K562 (cell line): ENCODE measurements at regions not wholly inside any gene's neighbourhood (a gene's known extent, or its start where the extent isn't known, plus 50 kb on each side); places are given as distances from the start of the nearest gene placed in this dataset.

Experiments used
- ATAC-seq: fragments of 200-7000 bp; cut with Tn5 transposase; 3 replicates; pipeline ENCODE4 v1.9.1; 2020; ENCODE audit warnings: moderate library complexity
- BruUV-seq: library from RNA; stranded (reverse); fragments of 400-500 nt; replicated peaks from 2 replicates; lab custom pipeline; 2021; lab: Mats Ljungman, UMichigan
- CTCF ChIA-PET: fragments of 300-600 bp; formaldehyde crosslinking; extraction: SDS; loops from one replicate; lab custom pipeline; 2021; ENCODE audit warnings: low intra/inter-chr PET ratio; lab: Yijun Ruan, JAX
- POLR2A ChIA-PET: fragments of 300-600, 350-650 bp; sonication (Branson Sonifier 250); formaldehyde crosslinking; extraction: SDS; loops from one replicate; lab custom pipeline; 2021; ENCODE audit warnings: antibody characterized with exemption, inconsistent platforms; lab: Yijun Ruan, JAX
- DNase-seq, 4 experiments: peaks; one replicate each; pipeline versions ENCODE4 v3.0.0 to v3.0.0-alpha.2; 2011 to 2018; ENCODE audit warnings: low spot score in 3 of 4, mixed read lengths in 3 of 4; ENCODE audit errors: extremely low read depth in 1 of 4
- FAIRE-seq: peaks from 2 replicates; lab custom pipeline; 2011; peaks lifted over from hg19 to GRCh38; lab: Jason Lieb, UNC
- H2AFZ ChIP-seq: 2 replicates; pipeline ENCODE4 v1.6.0; 2011; ENCODE audit warnings: low read depth, low read length, control low read depth, inconsistent platforms
- H3K27ac ChIP-seq: fragments of 200-600 bp; 3 replicates; pipeline ENCODE4 v1.8.0; 2011; ENCODE audit warnings: low read depth, mild to moderate bottlenecking, control low read depth, inconsistent platforms, low read length, moderate library complexity, mixed read lengths; ENCODE audit errors: extremely low read depth
- H3K27me3 ChIP-seq, 2 experiments: fragments of 300-600 bp in 1 of 2; 2 replicates in 1 of 2; 3 replicates in 1 of 2; pipeline versions ENCODE4 v1.6.0 to v1.8.0; 2011; ENCODE audit warnings: inconsistent platforms in 2 of 2, low read length in 2 of 2, mild to moderate bottlenecking in 1 of 2, mixed read lengths in 1 of 2, moderate library complexity in 1 of 2; ENCODE audit not compliant: control insufficient read depth in 2 of 2, insufficient read depth in 2 of 2
- H3K36me3 ChIP-seq: fragments of 300-600 bp; 3 replicates; pipeline ENCODE4 v1.8.0; 2011; ENCODE audit warnings: mild to moderate bottlenecking, low read length, inconsistent platforms; ENCODE audit not compliant: control insufficient read depth, insufficient read depth
- H3K4me1 ChIP-seq, 2 experiments: fragments of 200-600 bp in 1 of 2; replicated peaks in 1 of 2; 2 replicates in 1 of 2; 3 replicates in 1 of 2; pipeline versions ENCODE4 v1.5.1 to v1.8.0; 2011; ENCODE audit warnings: inconsistent platforms in 2 of 2, low read length in 2 of 2, mild to moderate bottlenecking in 1 of 2, mixed read lengths in 1 of 2, moderate library complexity in 1 of 2; ENCODE audit not compliant: control insufficient read depth in 2 of 2, insufficient read depth in 2 of 2
- H3K4me2 ChIP-seq: 2 replicates; pipeline ENCODE4 v1.6.1; 2011; ENCODE audit warnings: low read length, control low read depth, inconsistent platforms, mixed read lengths; ENCODE audit not compliant: insufficient read depth
- H3K4me3 ChIP-seq: fragments of 200-600 bp; sonication (generic), shearing (Covaris generic); 2 replicates; pipeline ENCODE4 v1.5.1; 2016; ENCODE audit warnings: control low read depth, inconsistent platforms
- H3K79me2 ChIP-seq: fragments of 200-600 bp; 3 replicates; pipeline ENCODE4 v1.8.0; 2011; ENCODE audit warnings: low read length, inconsistent platforms; ENCODE audit not compliant: control insufficient read depth, insufficient read depth
- H3K9ac ChIP-seq, 2 experiments: 2 replicates each; pipeline versions ENCODE4 v1.6.0 to v1.6.1; 2011; ENCODE audit warnings: low read depth in 2 of 2, low read length in 2 of 2, control low read depth in 1 of 2, inconsistent platforms in 1 of 2, mild to moderate bottlenecking in 1 of 2, mixed read lengths in 1 of 2; ENCODE audit not compliant: insufficient read depth in 1 of 2
- H3K9me1 ChIP-seq: one replicate; pipeline ENCODE4 v1.6.0; 2011; ENCODE audit warnings: inconsistent platforms, mild to moderate bottlenecking, low read length, moderate library complexity; ENCODE audit not compliant: control insufficient read depth, insufficient read depth
- H3K9me3 ChIP-seq: replicated peaks from 2 replicates; pipeline ENCODE4 v1.5.1; 2011; ENCODE audit warnings: low read depth, low read length, inconsistent platforms; ENCODE audit not compliant: control insufficient read depth, insufficient read depth
- H4K20me1 ChIP-seq: replicated peaks from 2 replicates; pipeline ENCODE4 v1.6.1; 2011; ENCODE audit warnings: low read length, inconsistent platforms, mixed read lengths; ENCODE audit not compliant: control insufficient read depth, insufficient read depth
- ARNT ChIP-seq, 2 experiments: fragments of 450-650 bp; IDR thresholded peaks; 2 replicates each; pipeline ENCODE4 v1.6.1; 2016; ENCODE audit warnings: mild to moderate bottlenecking in 1 of 2
- COPS2 ChIP-seq: fragments of 450-650 bp; conservative IDR thresholded peaks from 2 replicates; pipeline ENCODE4 v1.6.1; 2016; ENCODE audit warnings: mild to moderate bottlenecking, moderate library complexity
- NELFE ChIP-seq: IDR thresholded peaks from 2 replicates; pipeline ENCODE4 v1.6.1; 2011; ENCODE audit warnings: mild to moderate bottlenecking; ENCODE audit not compliant: insufficient read depth, insufficient read length
- RBM14 ChIP-seq: fragments of 200-400 bp; formaldehyde crosslinking; IDR thresholded peaks from 2 replicates; pipeline ENCODE4 v1.6.1; 2018; ENCODE audit warnings: low read depth, mild to moderate bottlenecking, low read length, moderate library complexity, borderline replicate concordance; ENCODE audit not compliant: insufficient read depth
- SMARCA5 ChIP-seq: fragments of 450-650 bp; IDR thresholded peaks from 2 replicates; pipeline ENCODE4 v1.6.1; 2016
- SMARCC2 ChIP-seq: fragments of 450-650 bp; IDR thresholded peaks from 2 replicates; pipeline ENCODE4 v1.6.1; 2017; ENCODE audit warnings: antibody characterized with exemption, moderate library complexity, mild to moderate bottlenecking, low read depth
- SREBF2 ChIP-seq: sonication (generic); formaldehyde crosslinking; IDR thresholded peaks from 2 replicates; pipeline ENCODE4 v1.4.0; 2020; ENCODE audit warnings: mild to moderate bottlenecking, missing genetic modification reagents
- YBX1 ChIP-seq: fragments of 450-650 bp; IDR thresholded peaks from 2 replicates; pipeline ENCODE4 v1.7.1; 2016; ENCODE audit warnings: mild to moderate bottlenecking
- ZNF165 ChIP-seq: fragments of 250-450 bp; sonication (Bioruptor Pico); IDR thresholded peaks from 2 replicates; pipeline ENCODE4 v1.4.0; 2020; ENCODE audit warnings: borderline replicate concordance
- ZNF785 ChIP-seq: fragments of 250-450 bp; sonication (Bioruptor Pico); IDR thresholded peaks from 2 replicates; pipeline ENCODE4 v1.4.0; 2020; ENCODE audit warnings: mild to moderate bottlenecking
- WGBS: fragments of 100-300 bp; shearing (Covaris generic); methylation state at CpG from one replicate; pipeline ENCODE4 v1.1.6; 2016; ENCODE audit warnings: low coverage, mixed read lengths; ENCODE audit not compliant: insufficient coverage; ENCODE audit errors: missing lambda C conversion rate; 5-methylcytosine and 5-hydroxymethylcytosine counted together
- in situ Hi-C: fragments of 300-500 bp; cut with MboI; formaldehyde crosslinking; loops from 4 replicates; pipeline ENCODE4 v1.15.0; 2018; ENCODE audit warnings: inconsistent platforms, mixed read lengths
- intact Hi-C: fragments of 100-400 bp; cut with micrococcal nuclease; formaldehyde crosslinking; loops from 2 replicates; pipeline ENCODE4 v1.14.2; 2022
- TF ChIP-seq, protein P1 (sequence below): fragments of 250-450 bp; sonication (Bioruptor Pico); IDR thresholded peaks from 2 replicates; pipeline ENCODE4 v1.5.0; 2021; ENCODE audit warnings: mild to moderate bottlenecking, moderate library complexity
- TF ChIP-seq, protein P2 (sequence below): fragments of 200-400 bp; formaldehyde crosslinking; IDR thresholded peaks from 2 replicates; pipeline ENCODE4 v1.6.1; 2017; ENCODE audit warnings: mild to moderate bottlenecking, low read depth, low read length, moderate library complexity

DNA sequence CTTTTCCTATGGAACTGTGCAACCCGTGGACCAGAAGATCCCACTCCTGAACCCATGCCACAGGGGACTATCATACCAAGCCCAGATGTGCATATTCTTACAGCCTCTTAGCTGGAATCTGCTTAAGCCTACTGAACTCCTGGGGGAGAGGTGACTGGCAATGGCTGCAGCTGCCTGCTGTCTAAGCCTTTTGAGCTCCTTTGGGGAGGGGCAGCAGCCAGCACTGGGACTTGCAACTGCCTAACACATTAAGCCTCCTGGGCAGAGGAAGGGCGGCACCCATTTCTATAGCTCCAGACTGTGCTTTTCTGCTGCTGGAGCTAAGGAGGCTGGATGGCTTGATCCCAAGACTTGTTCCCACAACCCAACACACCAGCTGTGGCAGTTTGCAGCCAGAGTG is 117.9 kb upstream of the VEGFC start:
- H3K27ac ChIP-seq = no peak overlapping the region
- POLR2A ChIA-PET = no interaction called here

DNA sequence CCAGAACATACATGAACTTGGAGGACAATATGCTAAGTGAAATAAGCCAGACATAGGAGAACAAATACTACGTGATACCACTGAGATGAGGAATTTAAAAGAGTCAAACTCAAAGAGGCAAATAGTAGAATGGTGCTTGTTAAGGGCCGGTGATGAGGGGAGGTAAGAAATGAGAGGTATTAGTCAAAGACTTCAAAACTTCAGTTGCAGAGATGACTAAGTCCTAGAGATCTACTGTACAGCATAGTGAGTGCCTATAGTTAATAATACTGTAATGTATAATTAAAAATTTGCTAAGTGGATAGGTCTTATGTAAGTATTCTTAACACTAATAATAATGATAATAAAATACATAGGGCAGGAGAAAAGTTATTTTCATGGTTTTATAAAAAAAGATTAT is 126.9 kb upstream of the VEGFC start:
- Histone ChIP-seq H3K9me1 (no peaks in the 10 kb centered on the region), H3K4me2 (no peak overlapping the region), H3K4me1 (no peaks in the 10 kb centered on the region), H3K9me3 (no peaks in the 10 kb centered on the region), H3K4me3 (no peak overlapping the region), H4K20me1 (no peaks in the 10 kb centered on the region), H3K27ac (no peak overlapping the region), H3K27me3 (no peaks in the 10 kb centered on the region), H3K79me2 (no peaks in the 10 kb centered on the region), H3K36me3 (no peaks in the 10 kb centered on the region), H3K9ac (no peak overlapping the region), H2AFZ (no peak overlapping the region)
- no peak for DNase-seq
- ChIA-PET CTCF (no interaction called here), POLR2A (no interaction called here)
- 5% methylated on average over 2 of the region's 2 CpGs for WGBS
- intact Hi-C loops (no loop called here), in situ Hi-C loops (no loop called here)
- no peak for ATAC-seq
- no TSS peak for BruUV-seq
- FAIRE-seq = no peak
- TF ChIP-seq NELFE (no peak), SMARCC2 (no peak), ZNF165 (no peak), RBM14 (no peak), SMARCA5 (no peak), SREBF2 (CRISPR knock-in tag) (no peak), YBX1 (no peak), ARNT (IDR thresholded peaks at IDR 0.05) (no peak), COPS2 (no peak)
- TF ChIP-seq, protein P1, sequence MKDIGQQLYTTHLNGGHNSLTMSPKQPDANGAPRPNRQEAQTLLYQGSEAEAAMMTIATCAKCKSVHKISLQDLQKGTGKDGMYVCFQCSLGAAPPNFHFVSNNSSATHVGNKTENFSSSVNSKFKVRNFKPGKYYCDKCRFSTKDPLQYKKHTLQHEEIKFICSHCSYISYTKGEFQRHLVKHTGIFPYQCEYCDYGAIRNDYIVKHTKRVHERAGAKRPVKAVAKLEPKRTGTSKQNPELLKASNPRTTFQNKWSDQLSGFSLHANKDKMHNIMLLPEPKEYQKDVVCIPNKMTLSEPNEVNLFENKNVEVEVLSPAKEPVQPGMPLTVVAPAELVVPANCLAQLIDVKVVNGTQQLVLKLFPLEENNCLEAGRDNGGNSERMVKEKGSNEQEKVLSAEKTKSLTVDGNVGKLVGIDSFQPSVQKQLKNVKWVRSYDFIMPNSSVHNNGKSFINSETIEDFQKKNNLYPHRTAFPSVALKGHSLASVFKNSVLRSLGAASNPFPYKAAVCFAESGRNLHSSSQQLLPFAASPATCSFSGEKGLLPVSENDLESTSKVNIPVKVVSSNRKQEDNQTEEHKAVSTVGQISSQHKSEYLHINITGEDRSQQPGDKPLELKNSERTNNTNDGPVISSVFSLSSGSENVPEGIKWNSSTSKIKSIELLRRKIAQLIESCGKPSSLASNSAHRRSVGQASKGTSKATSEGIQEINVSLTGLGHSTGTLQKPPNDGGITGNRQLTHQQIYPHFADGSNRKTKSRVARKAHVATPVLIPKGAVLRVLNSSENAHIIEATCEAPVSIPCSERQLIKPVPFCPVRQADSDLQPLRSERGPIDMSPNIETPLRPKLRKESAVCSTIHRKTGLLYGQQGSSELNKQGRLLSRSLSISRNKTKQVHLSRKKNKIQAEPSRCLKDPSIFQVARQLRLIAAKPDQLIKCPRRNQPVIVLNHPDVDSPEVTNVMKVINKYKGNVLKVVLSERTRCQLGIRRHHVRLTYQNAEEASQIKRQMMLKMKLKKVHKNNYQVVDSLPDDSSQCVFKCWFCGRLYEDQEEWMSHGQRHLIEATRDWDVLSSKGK (CRISPR knock-in tag) = no peak
- TF ChIP-seq, protein P2, sequence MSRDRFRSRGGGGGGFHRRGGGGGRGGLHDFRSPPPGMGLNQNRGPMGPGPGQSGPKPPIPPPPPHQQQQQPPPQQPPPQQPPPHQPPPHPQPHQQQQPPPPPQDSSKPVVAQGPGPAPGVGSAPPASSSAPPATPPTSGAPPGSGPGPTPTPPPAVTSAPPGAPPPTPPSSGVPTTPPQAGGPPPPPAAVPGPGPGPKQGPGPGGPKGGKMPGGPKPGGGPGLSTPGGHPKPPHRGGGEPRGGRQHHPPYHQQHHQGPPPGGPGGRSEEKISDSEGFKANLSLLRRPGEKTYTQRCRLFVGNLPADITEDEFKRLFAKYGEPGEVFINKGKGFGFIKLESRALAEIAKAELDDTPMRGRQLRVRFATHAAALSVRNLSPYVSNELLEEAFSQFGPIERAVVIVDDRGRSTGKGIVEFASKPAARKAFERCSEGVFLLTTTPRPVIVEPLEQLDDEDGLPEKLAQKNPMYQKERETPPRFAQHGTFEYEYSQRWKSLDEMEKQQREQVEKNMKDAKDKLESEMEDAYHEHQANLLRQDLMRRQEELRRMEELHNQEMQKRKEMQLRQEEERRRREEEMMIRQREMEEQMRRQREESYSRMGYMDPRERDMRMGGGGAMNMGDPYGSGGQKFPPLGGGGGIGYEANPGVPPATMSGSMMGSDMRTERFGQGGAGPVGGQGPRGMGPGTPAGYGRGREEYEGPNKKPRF = no peak

More for the DNA sequence above, 117.9 kb upstream of the VEGFC start:
- BruUV-seq = no TSS peak
- H3K4me3 ChIP-seq = no peak overlapping the region
- no peaks in the 10 kb centered on the region for H3K27me3 ChIP-seq
- CTCF ChIA-PET = no interaction called here
- WGBS = 0% methylated on average over 2 of the region's 2 CpGs
- H3K4me1 ChIP-seq = no peaks in the 10 kb centered on the region
- H3K9me1 ChIP-seq = no peaks in the 10 kb centered on the region
- H3K79me2 ChIP-seq = no peaks in the 10 kb centered on the region
- H4K20me1 ChIP-seq = no peaks in the 10 kb centered on the region
- DNase-seq (no peak), FAIRE-seq (no peak), ATAC-seq (no peak)
- intact Hi-C loops (no loop called here), in situ Hi-C loops (no loop called here)
- H3K9me3 ChIP-seq = 0 out of 2 replicates have a peak, but pooled peaks cover 3% of the 10 kb centered on the region
- H2AFZ ChIP-seq = no peak overlapping the region
- no peak for TF ChIP-seq ZNF785 (CRISPR knock-in tag)
- no peaks in the 10 kb centered on the region for H3K36me3 ChIP-seq
- H3K4me2 ChIP-seq = no peak overlapping the region
- no peak overlapping the region for H3K9ac ChIP-seq
